Body of pancreas (tissue), 4 donors: ENCODE measurements at regions not wholly inside any gene's neighbourhood (a gene's known extent, or its start where the extent isn't known, plus 50 kb on each side); places are given as distances from the start of the nearest gene placed in this dataset.

Experiments used
- POLR2A ChIP-seq, 3 donors: fragments of 450-650 bp; IDR thresholded peaks; one replicate each; pipeline ENCODE4 v1.6.1; 2016; ENCODE audit warnings: antibody characterized with exemption in 3 of 3, mild to moderate bottlenecking in 2 of 3
- TF ChIP-seq, protein P1 (sequence below), 7 experiments: fragments of 450-650 bp in 4 of 7; fragments of 200-600 bp in 3 of 7; sonication (generic) in 3 of 7; IDR thresholded peaks; one replicate each; pipeline ENCODE4 v1.5.1; 2016 to 2019; ENCODE audit warnings: antibody characterized with exemption in 7 of 7

DNA sequence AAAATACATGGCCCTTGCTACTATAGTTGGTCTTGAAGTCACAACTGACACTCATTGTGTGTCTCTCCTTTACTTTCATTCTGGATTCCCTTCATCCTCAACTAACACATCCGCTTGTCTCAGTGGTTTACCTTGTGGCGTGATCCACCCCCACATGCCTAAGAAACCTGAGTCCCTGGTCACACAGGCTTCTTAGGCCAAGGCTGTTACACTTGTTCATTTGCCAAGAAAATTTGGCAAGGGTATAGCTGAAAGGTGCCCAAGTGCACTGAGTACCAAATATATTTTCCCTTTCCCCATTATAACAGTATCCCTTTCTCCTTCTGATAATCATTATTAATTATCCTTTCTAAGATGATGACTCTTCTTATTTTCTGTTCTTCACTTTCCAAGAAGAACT is 207.6 kb upstream of the STAC start:
- TF ChIP-seq, protein P1, sequence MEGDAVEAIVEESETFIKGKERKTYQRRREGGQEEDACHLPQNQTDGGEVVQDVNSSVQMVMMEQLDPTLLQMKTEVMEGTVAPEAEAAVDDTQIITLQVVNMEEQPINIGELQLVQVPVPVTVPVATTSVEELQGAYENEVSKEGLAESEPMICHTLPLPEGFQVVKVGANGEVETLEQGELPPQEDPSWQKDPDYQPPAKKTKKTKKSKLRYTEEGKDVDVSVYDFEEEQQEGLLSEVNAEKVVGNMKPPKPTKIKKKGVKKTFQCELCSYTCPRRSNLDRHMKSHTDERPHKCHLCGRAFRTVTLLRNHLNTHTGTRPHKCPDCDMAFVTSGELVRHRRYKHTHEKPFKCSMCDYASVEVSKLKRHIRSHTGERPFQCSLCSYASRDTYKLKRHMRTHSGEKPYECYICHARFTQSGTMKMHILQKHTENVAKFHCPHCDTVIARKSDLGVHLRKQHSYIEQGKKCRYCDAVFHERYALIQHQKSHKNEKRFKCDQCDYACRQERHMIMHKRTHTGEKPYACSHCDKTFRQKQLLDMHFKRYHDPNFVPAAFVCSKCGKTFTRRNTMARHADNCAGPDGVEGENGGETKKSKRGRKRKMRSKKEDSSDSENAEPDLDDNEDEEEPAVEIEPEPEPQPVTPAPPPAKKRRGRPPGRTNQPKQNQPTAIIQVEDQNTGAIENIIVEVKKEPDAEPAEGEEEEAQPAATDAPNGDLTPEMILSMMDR (IDR thresholded peaks at IDR 0.05): no peak
- TF ChIP-seq POLR2A (IDR thresholded peaks at IDR 0.05): no peak
